ENCODE measurements at regions not wholly inside any gene's neighbourhood (a gene's known extent, or its start where the extent isn't known, plus 50 kb on each side); places are given as distances from the start of the nearest gene placed in this dataset.

DNA sequence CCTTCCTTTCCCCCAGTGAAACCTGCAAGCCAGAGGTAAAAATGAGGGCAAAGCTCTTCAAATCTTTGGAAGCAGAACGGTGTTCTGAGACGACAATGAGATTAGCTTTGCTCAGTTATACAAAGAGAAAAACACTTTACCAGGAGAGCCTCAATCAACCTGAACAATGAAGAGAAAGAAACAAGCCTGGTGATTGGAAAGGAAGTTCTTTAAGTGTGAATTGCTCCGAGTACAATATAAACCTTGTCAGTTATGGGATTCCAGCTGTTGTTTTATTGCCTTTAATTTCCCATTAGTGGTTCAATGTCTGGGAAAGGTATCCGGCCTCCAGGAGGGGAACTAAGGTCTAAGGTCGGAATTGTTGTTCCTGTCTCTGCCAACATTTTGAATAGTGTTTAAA is 901.6 kb downstream of the EPHA4 start:
- TF ChIP-seq, protein P1, sequence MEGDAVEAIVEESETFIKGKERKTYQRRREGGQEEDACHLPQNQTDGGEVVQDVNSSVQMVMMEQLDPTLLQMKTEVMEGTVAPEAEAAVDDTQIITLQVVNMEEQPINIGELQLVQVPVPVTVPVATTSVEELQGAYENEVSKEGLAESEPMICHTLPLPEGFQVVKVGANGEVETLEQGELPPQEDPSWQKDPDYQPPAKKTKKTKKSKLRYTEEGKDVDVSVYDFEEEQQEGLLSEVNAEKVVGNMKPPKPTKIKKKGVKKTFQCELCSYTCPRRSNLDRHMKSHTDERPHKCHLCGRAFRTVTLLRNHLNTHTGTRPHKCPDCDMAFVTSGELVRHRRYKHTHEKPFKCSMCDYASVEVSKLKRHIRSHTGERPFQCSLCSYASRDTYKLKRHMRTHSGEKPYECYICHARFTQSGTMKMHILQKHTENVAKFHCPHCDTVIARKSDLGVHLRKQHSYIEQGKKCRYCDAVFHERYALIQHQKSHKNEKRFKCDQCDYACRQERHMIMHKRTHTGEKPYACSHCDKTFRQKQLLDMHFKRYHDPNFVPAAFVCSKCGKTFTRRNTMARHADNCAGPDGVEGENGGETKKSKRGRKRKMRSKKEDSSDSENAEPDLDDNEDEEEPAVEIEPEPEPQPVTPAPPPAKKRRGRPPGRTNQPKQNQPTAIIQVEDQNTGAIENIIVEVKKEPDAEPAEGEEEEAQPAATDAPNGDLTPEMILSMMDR (IDR thresholded peaks at IDR 0.05) = no peak
- TF ChIP-seq POLR2A (IDR thresholded peaks at IDR 0.05) = no peak
